ENCODE measurements at regions not wholly inside any gene's neighbourhood (a gene's known extent, or its start where the extent isn't known, plus 50 kb on each side); places are given as distances from the start of the nearest gene placed in this dataset.

DNA sequence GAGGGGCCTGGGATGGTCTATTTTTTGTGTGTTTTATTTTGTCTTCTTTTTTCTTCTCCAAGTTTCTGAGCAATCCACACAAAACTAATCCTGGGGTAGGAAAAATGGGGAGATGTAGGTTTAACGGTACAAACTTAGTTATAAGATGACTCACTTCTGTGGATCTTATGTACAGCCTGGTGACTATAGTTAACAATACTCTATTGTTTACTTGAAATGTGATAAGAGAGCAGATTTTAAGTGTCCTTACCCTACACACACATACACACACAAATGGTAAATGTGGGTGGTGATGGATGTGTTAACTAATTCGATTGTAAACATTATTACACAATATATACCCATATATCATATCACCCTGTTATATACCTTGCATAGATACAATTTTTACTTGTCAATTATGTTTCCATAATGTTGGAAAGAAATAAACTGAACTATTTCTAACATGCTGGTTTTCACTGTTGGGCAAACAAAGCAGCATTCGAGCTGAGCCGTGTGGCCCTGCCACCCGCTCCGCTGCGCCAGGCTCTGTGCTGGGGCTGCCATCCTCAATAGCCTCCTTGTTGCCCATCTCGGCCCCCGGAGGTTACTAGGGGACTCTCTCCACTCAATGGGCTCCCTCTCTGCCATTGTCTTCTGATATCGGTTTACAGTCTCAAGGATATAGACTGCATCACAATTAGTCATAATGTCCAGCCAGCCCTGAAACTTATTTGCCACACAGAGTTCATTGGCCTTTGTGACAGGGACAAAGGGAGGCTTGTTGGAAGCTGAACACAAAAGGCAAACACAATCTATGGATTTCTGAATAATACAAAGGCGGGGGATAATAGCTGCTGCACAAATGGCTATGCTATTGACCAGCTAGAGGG is 380.3 kb upstream of the MAF start:
- DNase-seq (ENCODE audit: low read depth), result no peak

DNA sequence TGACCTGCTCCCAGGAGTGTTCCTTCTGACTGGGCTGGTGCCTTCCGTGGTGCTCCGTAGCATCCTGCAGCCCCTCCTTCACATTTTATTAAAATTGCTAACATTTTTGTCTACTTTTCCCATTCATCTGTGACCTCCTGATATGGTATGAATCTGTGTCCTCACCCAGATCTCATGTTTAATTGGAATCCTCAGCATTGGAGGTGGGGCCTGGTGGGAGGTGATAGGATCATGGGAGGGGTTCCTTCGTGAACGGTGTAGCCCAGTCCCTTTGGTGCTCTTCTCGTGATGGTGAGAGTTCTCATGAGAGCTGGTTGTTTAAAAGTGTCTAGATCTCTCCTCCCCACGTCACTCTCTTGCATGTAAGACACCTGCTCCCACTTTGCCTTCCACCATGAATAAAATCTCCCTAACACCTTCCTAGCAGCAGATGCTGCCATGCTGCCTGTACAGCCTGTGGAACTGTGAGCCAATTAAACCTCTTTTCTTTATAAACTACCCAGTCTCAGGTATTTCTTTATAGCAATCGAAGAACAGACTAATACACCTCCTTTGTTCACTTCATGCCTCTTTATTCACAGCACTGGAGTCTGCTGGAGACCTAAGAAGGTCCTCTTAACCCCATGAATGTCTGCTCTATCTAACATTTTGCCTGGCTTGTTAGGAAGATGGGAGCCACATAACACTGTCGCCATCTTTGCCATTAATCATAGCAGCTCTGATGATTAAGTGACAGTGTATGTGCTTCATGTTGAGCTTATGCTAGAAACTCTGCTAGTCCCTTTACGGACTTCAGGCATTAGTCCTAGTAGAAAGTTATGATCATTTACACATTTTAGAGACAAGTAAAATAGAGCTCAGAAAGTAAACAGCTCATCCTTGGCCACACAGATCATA is 377.7 kb upstream of the MAF start:
- DNase-seq (ENCODE audit: low read depth), result no peak

DNA sequence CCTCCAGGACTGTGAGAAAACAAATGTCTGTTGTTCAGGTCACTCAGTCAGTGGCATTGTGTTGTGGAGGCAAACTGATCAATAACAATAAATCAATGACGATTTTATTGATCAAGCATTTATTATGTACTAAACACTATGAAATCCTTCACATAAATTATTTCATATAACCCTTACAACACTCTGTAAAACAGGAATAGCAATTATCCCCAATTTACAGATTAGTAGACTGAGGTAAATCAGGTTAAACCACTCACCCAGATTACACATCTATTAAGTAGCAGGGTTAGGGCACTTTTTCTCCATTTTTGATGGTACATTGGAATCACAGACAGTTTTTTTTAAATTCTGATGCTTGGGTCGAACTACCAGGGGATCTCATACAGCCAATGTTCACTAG is 372.8 kb upstream of the MAF start:
- DNase-seq (ENCODE audit: low read depth), result no peak

GRCh38 chr16:79972053-79972704 is 371.6 kb upstream of the MAF start:
- DNase-seq (ENCODE audit: low read depth), result no peak

- no peak for DNase-seq (ENCODE audit: low read depth)
Measured at GRCh38 chr16:79971237-79971572, 370.7 kb upstream of the MAF start.

DNA sequence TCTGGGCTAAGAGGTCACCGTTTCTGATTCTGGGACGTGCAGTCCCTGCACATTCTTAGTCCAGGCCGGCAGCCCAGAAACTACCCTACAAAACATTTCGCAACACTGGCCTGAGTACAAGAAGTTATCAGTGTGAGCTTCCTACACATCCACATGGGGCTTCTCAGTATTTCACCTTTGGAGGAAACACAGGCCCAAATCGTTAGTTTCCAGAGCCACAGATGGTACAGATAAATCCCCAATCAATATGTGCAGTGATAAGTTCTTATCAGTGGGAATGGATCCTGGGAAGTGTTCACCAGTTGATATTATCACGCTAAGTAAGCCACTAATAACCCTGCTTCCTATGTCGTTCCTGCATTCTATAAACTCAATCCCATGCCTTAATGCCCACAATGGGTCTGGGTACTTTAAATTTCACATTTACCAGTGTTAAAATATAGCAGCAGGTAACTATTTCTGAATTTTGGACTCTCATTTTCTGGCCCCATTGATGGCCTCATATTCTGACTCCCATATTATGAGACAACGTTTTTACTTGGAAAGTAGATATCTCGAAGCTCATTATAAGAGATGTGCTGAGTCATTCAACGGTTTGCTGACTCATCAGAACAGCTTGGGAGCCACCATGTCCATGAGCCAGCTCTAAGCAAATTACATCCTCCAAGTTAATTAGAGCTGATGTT is 370.2 kb upstream of the MAF start:
- peak; percentile 19 for DNase-seq (ENCODE audit: low read depth)

DNA sequence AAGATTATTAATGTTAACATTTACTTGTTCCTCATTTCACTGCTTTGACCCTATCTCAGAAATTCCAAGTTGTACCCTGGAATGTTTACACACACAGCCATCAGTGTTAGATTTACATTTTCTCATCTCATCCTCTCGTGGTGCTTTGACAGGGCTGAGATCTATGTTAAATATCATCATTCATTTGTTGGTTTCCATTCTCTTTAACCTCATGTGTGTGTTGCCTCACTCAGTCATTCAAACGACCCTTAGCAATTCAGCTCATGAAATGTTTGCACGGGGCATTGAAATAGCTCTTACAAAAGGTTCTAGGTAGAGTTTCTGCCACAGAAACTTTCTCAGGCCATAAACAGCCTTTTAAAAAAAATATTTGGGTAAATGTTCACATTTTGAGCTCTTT is 369.6 kb upstream of the MAF start:
- DNase-seq (ENCODE audit: low read depth), result no peak

- no peak for DNase-seq (ENCODE audit: low read depth)
Measured at GRCh38 chr16:79969458-79969857, 368.9 kb upstream of the MAF start.

GRCh38 chr16:79966226-79966625 is 365.7 kb upstream of the MAF start:
- no peak for DNase-seq (ENCODE audit: low read depth)

DNA sequence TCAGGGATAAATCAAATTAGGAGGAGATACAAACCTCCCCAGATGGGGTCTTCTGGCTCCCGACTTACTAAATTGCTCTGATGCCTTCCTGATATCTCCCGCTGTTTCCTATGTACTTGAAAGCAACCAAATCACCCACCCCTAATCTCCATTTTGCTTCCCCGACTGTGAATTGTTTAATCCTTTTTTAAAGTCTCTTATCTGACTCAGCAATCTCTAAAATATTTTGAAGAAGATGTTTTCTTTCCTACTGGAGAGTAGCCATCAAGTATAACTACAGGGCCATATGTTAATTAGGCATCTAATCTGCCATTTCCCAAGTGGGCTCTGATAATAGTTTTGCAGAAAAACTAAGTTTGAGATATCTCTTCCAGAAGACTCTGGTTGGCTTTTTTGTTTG is 365.2 kb upstream of the MAF start:
- DNase-seq (ENCODE audit: low read depth), result no peak

DNA sequence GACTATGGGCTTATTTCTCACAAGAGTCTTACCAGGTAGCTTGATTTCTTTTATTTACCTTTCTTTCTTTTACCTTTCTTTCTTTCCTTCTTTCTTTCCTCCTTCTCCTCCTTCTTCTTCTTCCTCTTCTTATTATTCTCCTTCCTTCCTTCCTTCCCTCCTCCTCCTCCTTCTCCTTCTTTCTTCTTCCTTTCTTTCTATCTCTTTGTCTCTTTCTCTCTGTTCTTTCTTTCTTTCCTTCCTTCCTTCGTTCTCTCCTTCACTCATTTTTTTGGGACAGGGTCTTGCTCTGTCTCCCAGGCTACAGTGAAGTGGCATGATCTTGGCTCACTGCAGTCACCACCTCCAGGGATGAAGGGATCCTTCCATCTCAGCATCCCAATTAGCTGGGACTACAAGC is 363.6 kb upstream of the MAF start:
- DNase-seq (ENCODE audit: low read depth), result no peak

- DNase-seq (ENCODE audit: low read depth), result no peak
Measured at GRCh38 chr16:79962962-79963361, 362.4 kb upstream of the MAF start.

GRCh38 chr16:79959226-79959625 is 358.7 kb upstream of the MAF start:
- DNase-seq (ENCODE audit: low read depth), result no peak

GRCh38 chr16:79954921-79955705 is 354.6 kb upstream of the MAF start:
- no peak for DNase-seq (ENCODE audit: low read depth)

DNA sequence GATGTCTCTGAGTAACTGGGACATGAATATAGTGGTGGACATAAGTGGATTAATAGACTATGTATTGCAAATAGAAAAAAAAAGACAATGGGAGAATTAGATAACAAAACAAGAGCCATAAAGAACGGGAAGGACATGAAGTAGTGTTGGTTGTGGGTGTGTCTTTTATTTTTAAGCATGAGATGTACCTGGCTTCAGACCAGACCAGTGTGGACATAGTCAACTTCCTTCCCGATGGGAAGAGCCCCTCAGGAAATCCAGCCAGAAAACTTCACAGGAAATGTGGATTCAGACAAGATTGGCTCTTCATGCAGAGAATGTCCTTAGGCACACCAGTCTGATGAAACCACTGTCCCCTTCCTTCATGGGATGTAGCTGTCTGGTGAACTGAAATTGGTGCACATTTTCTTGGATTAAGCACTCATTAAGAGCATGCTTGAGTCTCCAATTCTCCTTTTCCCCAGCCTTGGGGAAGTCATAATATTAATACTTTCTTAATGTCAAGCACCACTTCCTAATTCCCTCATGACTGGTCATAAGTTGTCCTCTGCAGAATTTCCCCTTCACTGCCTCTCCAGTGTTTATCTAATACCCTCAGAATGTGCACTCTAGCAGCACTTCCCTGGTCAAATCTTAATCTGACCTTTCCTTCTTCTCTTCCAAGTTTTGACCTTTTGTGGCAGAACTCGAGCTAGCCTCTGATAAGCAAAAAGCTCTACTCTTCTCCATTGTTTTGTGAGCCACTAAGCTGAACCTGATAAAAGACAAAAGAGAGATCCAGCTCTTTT is 350.6 kb upstream of the MAF start:
- no peak for DNase-seq (ENCODE audit: low read depth)

DNA sequence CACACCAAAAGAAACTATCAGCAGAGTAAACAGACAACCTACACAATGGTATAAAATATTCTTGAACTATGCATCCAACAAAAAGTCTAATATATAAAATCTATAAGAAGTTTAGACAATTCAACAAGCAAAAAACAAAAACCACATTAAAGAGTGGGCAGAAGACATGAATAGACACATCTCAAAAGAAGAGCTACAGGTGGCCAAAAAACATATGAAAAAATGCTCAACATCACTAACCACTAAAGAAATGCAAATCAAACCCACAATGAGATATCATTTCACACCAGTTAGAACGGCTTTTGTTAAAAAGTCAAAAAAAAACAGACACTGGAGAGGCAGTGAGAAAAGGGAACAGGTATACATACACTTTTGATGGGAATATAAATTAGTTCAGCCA is 348.9 kb upstream of the MAF start:
- DNase-seq (ENCODE audit: low read depth), result no peak

- no peak for DNase-seq (ENCODE audit: low read depth)
Measured at GRCh38 chr16:79947771-79948170, 347.2 kb upstream of the MAF start.

DNA sequence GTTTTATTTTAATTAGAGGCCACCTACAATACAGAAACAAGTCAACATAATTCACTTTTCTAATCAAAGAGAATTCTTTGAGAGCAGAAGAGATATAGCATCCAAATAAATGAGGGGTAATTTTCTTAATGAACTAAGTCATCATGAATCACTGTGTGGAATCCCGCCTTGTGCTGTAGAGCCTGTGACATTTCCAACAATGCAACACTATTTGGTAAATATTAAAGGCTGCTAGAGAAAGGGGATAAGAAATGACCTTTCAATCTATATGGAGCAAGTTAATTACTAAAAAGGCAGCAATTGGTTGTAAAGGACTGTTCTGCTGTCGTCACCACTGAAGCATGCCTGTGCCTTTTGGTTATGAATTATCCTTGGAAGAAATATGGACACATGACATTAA is 345.7 kb upstream of the MAF start:
- DNase-seq (ENCODE audit: low read depth), result no peak

- DNase-seq (ENCODE audit: low read depth), result no peak
Measured at GRCh38 chr16:79943736-79944135, 343.2 kb upstream of the MAF start.

GRCh38 chr16:79938575-79938974 is 338.0 kb upstream of the MAF start:
- no peak for DNase-seq (ENCODE audit: low read depth)

Measured in forelimb muscle (tissue), 1 donor.